Esophagus squamous epithelium (tissue), 4 donors: ENCODE measurements at regions not wholly inside any gene's neighbourhood (a gene's known extent, or its start where the extent isn't known, plus 50 kb on each side); places are given as distances from the start of the nearest gene placed in this dataset.

Experiments
- POLR2A ChIP-seq, 4 donors: fragments of 450-650 bp; IDR thresholded peaks; one replicate each; pipeline ENCODE4 v1.6.1; 2017; ENCODE audit warnings: antibody characterized with exemption in 4 of 4, mild to moderate bottlenecking in 4 of 4, moderate library complexity in 3 of 4
- TF ChIP-seq, protein P1 (sequence below), 6 experiments: fragments of 450-650 bp in 4 of 6; fragments of 200-600 bp in 2 of 6; sonication (generic) in 2 of 6; IDR thresholded peaks; one replicate each; pipeline ENCODE4 v1.5.1; 2016 to 2019; ENCODE audit warnings: antibody characterized with exemption in 6 of 6, mild to moderate bottlenecking in 4 of 6, moderate library complexity in 4 of 6

DNA sequence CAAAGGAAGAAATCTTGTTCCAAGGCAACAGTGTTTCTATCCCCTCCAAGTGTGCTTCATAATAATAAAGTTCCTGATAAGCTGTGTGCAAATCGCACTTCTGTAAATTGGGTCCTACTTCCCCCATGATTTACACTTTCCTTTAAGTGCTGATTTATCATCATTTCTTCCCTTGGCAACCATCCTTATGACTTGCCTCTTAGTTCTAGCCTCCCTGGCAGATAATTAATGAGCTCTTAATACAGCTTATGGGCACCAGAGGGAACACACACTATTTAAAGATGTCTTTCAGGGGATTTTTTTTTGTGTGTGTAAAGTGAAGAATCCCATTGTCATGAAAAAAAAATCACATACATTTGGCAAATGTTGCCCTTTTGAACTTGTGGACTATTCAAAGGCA lies 101.6 kb upstream of the MPHOSPH6 start:
- TF ChIP-seq, protein P1, sequence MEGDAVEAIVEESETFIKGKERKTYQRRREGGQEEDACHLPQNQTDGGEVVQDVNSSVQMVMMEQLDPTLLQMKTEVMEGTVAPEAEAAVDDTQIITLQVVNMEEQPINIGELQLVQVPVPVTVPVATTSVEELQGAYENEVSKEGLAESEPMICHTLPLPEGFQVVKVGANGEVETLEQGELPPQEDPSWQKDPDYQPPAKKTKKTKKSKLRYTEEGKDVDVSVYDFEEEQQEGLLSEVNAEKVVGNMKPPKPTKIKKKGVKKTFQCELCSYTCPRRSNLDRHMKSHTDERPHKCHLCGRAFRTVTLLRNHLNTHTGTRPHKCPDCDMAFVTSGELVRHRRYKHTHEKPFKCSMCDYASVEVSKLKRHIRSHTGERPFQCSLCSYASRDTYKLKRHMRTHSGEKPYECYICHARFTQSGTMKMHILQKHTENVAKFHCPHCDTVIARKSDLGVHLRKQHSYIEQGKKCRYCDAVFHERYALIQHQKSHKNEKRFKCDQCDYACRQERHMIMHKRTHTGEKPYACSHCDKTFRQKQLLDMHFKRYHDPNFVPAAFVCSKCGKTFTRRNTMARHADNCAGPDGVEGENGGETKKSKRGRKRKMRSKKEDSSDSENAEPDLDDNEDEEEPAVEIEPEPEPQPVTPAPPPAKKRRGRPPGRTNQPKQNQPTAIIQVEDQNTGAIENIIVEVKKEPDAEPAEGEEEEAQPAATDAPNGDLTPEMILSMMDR (IDR thresholded peaks at IDR 0.05): no peak
- TF ChIP-seq POLR2A (IDR thresholded peaks at IDR 0.05): no peak
